ENCODE measurements at regions not wholly inside any gene's neighbourhood (a gene's known extent, or its start where the extent isn't known, plus 50 kb on each side); places are given as distances from the start of the nearest gene placed in this dataset.
"Not testable (repeated sequence)": the region's sequence is repeated elsewhere in the genome, so short reads cannot be mapped to it uniquely, and the experiment has no call there.

DNA sequence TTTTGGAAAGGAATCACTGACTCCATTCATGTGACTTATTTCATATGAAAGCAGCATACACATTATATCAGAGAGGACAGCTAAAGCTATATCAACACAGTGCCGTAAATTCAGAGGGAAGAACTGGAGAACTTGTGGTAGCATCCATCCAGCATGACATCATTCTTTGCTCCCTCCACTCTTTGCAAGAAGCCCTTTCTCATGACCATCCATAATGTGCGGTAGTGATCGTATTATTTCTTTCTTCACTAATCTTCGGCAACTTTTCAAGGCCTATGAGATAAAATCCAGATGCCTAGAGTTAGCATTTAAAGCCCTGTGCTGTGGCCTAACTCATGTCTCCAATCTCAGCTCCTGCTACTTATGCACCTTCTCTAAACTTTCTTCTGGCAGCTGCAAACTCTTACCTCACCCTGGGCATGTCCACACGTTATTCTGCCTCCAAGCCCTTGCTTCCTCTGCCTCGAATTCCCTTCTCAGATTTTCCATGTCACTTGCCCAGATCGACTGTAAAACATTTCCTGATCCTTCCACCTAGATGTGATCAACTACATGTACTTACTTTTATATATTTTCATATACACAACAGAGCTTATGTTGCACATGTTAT is 307.3 kb upstream of the SGCD start:
- DNase-seq (ENCODE audit: low read depth in 2 of 2, low spot score in 1 of 2), result no peak

DNA sequence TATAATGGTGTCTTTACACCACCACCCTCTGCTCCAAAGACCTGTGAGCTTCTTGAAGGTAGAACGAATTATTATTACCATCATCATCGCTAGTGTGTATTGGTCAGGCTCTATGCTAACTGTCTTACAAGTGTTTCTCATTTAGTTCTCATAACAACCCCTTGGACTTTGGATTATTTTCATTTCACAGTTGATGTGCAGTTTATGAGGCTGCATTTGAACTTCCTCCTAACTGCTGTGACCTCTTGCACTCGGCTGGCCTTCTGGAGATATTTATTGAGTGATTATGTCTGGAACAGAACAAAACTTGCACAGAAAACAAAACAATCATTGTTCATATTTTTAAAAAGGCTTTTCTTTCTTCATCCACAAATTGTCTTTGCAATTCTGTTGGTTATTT is 306.3 kb upstream of the SGCD start:
- DNase-seq (ENCODE audit: low read depth in 2 of 2, low spot score in 1 of 2), result no peak

DNA sequence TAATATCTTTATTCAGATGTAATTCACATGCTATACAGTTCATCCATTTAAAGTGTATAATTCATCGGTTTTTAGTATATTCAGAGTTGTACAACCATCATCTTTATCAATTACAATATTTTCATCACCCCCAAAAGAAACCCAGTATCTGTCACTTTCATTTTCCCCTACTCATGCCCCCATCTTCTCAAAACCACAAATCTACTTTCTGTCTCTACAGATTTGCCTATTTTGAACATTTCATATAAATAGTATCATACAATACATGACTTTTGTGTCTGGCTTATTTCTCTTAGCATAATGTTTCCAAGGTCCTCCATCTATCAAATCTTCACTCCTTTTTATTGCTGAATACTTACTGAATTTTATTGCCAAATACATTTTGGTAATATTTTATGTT is 305.1 kb upstream of the SGCD start:
- DNase-seq (ENCODE audit: low read depth in 2 of 2, low spot score in 1 of 2), result no peak

GRCh38 chr5:156025656-156026055 is 301.3 kb upstream of the SGCD start:
- no peak for DNase-seq (ENCODE audit: low read depth in 2 of 2, low spot score in 1 of 2)

DNA sequence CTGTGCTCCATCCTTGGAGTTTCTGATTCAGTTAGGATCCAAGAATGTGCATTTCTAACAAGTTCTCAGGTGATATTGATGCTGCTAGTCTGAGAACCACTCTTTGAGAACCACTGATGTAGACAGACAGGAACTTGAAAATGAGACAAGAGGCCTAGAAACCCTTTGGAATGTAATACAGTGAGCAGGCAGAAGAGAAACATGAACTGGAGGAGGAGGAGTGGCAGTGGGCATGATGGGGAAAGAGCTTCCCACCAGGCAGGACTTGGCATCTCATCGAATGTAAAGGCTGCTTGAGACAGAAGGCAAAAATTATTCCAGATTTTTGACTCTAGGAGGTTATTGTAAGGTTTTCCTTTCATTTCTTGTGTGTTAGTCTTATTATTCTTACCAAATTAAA is 295.8 kb upstream of the SGCD start:
- DNase-seq (ENCODE audit: low read depth in 2 of 2, low spot score in 1 of 2), result no peak

DNA sequence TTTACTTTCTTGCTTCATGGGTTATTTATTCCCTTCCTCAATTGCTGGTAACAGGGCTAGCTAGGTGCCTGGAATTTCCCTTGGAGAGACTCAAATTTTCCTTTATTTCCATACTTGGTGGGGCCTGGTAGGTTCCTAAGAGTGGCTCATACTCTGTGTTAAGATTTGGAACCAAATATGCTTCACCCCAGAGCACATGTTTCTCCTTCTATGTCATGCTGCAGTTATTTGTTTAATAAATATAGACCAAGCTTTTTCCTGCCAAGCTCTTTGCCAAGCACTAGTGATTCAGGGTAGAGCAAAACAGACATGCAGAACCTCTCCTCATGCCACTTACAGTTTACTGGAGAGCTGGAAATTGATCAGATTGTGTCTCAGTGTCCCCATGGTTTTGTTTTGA is 290.3 kb upstream of the SGCD start:
- no peak for DNase-seq (ENCODE audit: low read depth in 2 of 2, low spot score in 1 of 2)

- DNase-seq (ENCODE audit: low read depth in 2 of 2, low spot score in 1 of 2), result no peak
Observed at GRCh38 chr5:156037151-156037909, 289.6 kb upstream of the SGCD start.

DNA sequence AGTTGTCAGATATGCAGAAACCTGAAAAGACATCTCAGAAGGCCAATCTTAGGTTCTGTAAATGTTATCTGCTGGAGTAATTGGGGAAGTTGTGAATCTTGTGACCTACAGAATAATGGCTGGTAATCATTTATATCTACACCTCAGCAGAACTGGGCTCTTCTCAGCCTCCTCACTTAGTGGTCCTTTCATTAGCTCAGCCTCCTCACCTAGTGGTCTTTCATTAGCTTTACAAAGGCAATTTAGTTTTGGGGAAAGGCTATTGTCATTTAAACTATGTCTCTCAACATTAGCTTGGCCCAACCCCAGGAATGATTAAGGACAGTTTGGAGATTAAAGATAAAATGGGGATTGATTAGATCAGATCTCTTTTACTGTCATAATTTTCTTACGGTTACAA is 284.2 kb upstream of the SGCD start:
- DNase-seq (ENCODE audit: low read depth in 2 of 2, low spot score in 1 of 2), result no peak

GRCh38 chr5:156043351-156043750 is 283.6 kb upstream of the SGCD start:
- DNase-seq (ENCODE audit: low read depth in 2 of 2, low spot score in 1 of 2), result no peak

- DNase-seq (ENCODE audit: low read depth in 2 of 2, low spot score in 1 of 2), result no peak
Observed at GRCh38 chr5:156051972-156052371, 275.0 kb upstream of the SGCD start.

GRCh38 chr5:156052656-156053055 is 274.3 kb upstream of the SGCD start:
- no peak for DNase-seq (ENCODE audit: low read depth in 2 of 2, low spot score in 1 of 2)

DNA sequence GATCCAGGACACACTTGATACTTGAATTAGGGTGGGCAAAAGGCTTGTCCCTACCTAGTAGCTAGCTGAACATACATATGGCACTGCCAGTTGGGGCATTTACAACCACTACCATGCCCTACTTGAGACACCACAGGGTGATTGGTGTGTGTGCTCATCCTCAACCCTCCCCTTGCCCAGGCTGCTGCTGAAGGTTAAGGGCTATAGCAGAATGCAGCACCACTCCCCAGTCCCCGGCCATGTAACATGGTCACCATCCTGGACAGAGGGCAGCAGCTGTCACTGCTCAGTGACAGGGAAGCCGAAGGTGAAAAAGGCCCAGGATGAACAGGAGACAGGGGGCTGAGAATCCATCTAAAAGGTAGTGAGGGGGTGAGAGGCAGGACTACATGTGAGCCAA is 273.9 kb upstream of the SGCD start:
- no peak for DNase-seq (ENCODE audit: low read depth in 2 of 2, low spot score in 1 of 2)

DNA sequence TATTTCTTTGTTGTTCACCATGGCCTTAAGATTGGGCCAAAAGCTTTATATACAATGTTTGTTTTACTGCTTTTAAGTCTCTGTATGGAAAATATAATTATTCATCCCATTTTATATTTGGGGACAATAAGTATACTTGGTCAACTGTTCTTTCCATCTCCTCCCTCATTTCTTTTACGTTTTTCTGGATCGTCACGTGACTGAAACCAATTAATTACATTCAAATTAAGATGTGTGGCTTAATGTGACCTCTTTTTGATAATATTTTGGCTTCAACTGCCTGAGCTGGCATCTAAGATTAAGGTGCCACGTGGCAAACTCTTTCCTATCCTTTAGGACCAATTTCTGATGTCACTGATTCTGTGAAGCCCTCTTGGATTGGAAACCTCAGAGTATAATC is 250.1 kb upstream of the SGCD start:
- DNase-seq (ENCODE audit: low read depth in 2 of 2, low spot score in 1 of 2), result no peak

- no peak for DNase-seq (ENCODE audit: low read depth in 2 of 2, low spot score in 1 of 2)
Observed at GRCh38 chr5:156087577-156088110, 239.3 kb upstream of the SGCD start.

DNA sequence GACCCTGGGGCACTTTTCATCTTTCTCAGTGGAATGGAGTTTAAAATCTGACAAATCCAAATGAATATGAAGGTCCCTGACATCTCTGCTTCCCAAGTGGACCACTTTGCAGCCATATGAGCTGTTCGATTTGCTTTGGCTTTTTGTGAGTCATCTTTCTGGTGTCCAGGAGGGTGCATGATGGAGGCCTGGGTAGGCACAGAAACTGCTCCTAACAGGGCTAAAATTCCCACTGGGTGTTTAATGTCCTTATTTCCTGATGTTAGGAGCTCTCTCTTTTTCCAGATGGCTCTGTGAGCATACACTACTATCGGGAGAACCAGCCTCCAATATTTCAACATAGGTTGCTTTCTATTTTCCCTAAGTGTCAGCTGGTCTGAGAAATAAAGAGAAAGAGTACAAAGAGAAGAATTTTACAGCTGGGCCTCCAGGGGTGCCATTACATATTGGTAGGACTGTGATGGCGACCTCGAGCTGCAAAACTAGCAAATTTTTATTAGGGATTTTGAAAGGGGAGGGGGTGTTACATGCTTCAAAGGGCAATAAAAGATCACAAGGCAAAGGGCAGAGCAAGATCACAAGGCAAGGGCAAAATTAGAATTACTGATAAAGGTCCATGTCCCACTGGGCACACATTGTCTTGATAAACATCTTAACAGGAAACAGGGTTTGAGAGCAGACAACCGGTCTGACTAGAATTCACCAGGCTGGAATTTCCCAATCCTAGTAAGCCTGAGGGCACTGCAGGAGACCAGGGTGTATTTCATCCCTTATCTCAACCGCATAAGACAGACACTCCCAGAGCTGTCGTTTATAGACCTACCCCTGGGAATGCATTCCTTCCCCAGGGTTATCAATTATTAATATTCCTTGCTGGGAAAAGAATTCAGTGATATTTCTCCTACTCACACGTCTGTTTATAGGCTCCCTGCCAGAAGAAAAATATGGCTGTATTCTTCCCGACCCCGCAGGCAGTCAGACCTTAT is 236.7 kb upstream of the SGCD start:
- not testable (repeated sequence) for DNase-seq (ENCODE audit: low read depth in 2 of 2, low spot score in 1 of 2)

DNA sequence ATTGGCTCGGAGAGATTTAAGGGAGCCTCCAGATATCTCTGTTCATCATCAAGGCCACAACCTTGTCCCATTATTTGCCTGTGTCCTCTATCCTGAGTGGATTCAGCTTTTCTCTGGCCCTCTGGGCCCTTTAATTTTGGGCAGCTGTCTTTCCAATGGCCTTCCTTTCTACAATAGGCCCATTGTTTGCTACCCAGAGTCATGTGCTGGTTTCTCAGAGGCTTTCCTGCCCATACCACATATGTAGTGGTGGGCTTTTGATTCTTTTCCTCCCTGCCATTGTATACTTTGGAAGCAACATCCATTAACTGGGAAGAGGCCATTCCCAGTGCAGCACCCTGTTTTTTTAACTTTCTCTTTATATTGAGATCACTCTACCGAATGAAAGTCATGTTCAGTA is 233.9 kb upstream of the SGCD start:
- no peak for DNase-seq (ENCODE audit: low read depth in 2 of 2, low spot score in 1 of 2)

GRCh38 chr5:156094001-156094400 is 233.0 kb upstream of the SGCD start:
- no peak for DNase-seq (ENCODE audit: low read depth in 2 of 2, low spot score in 1 of 2)

DNA sequence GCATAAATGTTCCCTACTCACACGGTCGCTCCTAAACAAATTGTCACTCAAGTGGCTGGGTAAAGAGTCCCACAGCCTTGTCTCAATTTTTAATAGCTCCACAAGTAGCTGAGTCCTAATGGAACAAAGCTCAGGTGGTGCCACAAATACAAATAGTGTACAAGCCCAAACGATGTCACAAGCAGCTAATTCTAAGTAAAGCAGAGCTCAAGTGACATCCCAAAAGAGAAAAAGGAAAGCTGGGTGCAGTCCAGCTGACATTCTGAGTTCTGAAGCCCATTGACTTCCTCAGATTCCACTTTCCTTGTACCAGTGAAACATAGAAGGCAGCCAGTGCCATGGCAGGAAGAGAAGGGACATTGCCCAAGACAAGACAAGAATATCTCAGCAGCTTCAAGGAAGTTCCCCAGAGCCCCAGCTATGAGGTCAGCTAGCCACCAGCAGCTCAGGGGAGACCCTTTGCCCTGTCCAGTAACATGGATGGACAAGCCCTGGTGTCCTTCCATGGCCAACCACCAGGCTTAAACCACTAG is 231.2 kb upstream of the SGCD start:
- DNase-seq (ENCODE audit: low read depth in 2 of 2, low spot score in 1 of 2), result no peak

GRCh38 chr5:156096259-156096658 is 230.7 kb upstream of the SGCD start:
- no peak for DNase-seq (ENCODE audit: low read depth in 2 of 2, low spot score in 1 of 2)

DNA sequence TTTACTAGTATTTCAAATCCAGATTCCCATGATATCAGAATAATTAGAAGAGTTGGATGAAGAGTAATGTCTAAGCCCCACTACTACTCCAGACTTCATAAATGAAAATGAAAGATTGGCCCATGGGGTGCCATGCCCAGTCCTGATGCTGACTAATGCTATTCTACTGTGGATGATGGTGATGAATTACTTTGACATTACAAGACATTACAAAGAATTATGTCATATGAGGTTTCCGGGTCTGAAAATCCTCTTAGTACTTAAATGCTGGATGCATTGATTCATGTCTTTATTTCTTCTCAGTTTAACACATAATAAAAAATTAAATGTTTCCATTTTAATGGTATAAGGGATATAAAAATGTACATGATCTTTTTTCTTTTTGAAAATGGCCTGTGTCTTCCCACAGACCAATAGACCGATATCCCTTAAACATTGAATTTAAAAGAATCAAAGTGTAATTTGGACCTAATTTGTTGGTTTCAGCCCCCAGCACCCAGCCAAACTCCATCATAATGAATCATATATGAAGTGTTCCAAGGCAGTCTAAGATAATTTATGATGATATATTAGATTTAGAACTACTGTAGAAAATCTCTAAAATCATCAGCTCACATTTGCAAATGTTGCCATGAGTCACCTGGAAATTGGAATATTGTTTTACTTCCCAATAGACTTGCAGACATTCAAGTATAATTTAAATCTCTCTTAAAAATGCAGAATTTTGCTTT is 223.6 kb upstream of the SGCD start:
- no peak for DNase-seq (ENCODE audit: low read depth in 2 of 2, low spot score in 1 of 2)

Measured in stimulated activated CD8-positive, alpha-beta memory T cell treated with anti-CD3 and anti-CD28 coated beads, Interleukin-4, amount 100 ng/mL, for 4 hours (primary cell).